Ovary (tissue), 3 donors: ENCODE measurements at regions not wholly inside any gene's neighbourhood (a gene's known extent, or its start where the extent isn't known, plus 50 kb on each side); places are given as distances from the start of the nearest gene placed in this dataset.

Experiments used
- EP300 ChIP-seq: sonication (generic); formaldehyde crosslinking; IDR thresholded peaks from one replicate; pipeline ENCODE4 v1.6.1; 2017; ENCODE audit warnings: antibody characterized with exemption
- POLR2A ChIP-seq: fragments of 450-650 bp; IDR thresholded peaks from one replicate; pipeline ENCODE4 v1.6.1; 2017; ENCODE audit warnings: antibody characterized with exemption, mild to moderate bottlenecking, moderate library complexity
- TF ChIP-seq, protein P1 (sequence below), 3 donors: fragments of 450-650 bp in 2 of 3; fragments of 200-600 bp in 1 of 3; IDR thresholded peaks; one replicate each; pipeline versions ENCODE4 v1.5.1 to v1.8.0; 2016 to 2022; ENCODE audit warnings: antibody characterized with exemption in 3 of 3, mild to moderate bottlenecking in 1 of 3
- donor health status: DM: no; HTN: no; CAD: no.

DNA sequence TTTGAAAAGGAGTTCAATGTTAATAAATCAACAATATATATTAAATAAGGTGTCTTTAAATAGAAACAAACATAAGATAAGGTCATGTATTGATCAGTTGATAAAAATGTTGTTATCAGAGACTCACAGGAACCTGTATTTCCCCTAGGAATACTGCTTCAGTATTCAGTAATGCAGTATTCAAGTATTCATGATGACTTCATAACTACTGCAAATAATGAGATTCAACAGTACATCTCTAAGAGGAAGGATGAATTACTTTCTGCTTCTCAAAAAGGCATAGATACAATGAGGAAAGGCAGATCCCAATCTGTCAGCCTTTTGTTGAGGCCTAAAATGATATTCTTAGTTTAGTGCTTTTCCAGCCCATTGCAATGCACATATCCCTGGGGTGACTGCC, 73.7 kb downstream of the MAGEB17 start:
- TF ChIP-seq EP300 (no peak), POLR2A (no peak)
- TF ChIP-seq, protein P1, sequence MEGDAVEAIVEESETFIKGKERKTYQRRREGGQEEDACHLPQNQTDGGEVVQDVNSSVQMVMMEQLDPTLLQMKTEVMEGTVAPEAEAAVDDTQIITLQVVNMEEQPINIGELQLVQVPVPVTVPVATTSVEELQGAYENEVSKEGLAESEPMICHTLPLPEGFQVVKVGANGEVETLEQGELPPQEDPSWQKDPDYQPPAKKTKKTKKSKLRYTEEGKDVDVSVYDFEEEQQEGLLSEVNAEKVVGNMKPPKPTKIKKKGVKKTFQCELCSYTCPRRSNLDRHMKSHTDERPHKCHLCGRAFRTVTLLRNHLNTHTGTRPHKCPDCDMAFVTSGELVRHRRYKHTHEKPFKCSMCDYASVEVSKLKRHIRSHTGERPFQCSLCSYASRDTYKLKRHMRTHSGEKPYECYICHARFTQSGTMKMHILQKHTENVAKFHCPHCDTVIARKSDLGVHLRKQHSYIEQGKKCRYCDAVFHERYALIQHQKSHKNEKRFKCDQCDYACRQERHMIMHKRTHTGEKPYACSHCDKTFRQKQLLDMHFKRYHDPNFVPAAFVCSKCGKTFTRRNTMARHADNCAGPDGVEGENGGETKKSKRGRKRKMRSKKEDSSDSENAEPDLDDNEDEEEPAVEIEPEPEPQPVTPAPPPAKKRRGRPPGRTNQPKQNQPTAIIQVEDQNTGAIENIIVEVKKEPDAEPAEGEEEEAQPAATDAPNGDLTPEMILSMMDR (IDR thresholded peaks at IDR 0.05), result no peak
